ENCODE measurements at regions not wholly inside any gene's neighbourhood (a gene's known extent, or its start where the extent isn't known, plus 50 kb on each side); places are given as distances from the start of the nearest gene placed in this dataset.

- H3K9me3 ChIP-seq (replicated peaks; ENCODE audit: control insufficient read depth, insufficient read depth, low read length) = peaks cover 1% of the 10 kb centered on the region
- intact Hi-C loops (cut with micrococcal nuclease) = no loop called here
- TF ChIP-seq JUN (IDR thresholded peaks at IDR 0.05; ENCODE audit: borderline replicate concordance, insufficient read depth, insufficient read length, low read depth) (no peak), CTCF (IDR thresholded peaks at IDR 0.05; ENCODE audit: extremely low read depth in 1 of 2, insufficient read depth in 1 of 2, low read depth in 1 of 2, low read length in 2 of 2) (no peak), EZH2 (IDR thresholded peaks at IDR 0.05; ENCODE audit: borderline replicate concordance, low read depth, low read length, severe bottlenecking) (no peak), MAX (IDR thresholded peaks at IDR 0.05; ENCODE audit: insufficient read depth, insufficient read length) (no peak), POLR2AphosphoS5 (IDR thresholded peaks at IDR 0.05; ENCODE audit: insufficient read depth, low read depth, low read length) (no peak), MYC (IDR thresholded peaks at IDR 0.05; ENCODE audit: low read depth, low read length) (no peak), FOS (IDR thresholded peaks at IDR 0.05; ENCODE audit: borderline replicate concordance, insufficient read depth, low read length) (no peak), GATA2 (IDR thresholded peaks at IDR 0.05; ENCODE audit: insufficient read depth, insufficient read length, low read depth, low read length) (no peak), POLR2A (IDR thresholded peaks at IDR 0.05; ENCODE audit: low read depth, low read length) (no peak)
- H3K27me3 ChIP-seq (ENCODE audit: control insufficient read depth in 2 of 2, insufficient read depth in 2 of 2, low read length in 2 of 2) = no peaks in the 10 kb centered on the region
- no peak overlapping the region for H3K4me3 ChIP-seq (replicated peaks in 1 of 3; ENCODE audit: insufficient read depth in 1 of 3, low read depth in 1 of 3, low read length in 3 of 3)
- no peak overlapping the region for H3K9ac ChIP-seq (replicated peaks; ENCODE audit: extremely low read depth, insufficient read depth, low read length)
- H3K9me1 ChIP-seq (replicated peaks; ENCODE audit: control insufficient read depth, extremely low read depth, insufficient read depth, low read length) = no peaks in the 10 kb centered on the region
- H3K4me1 ChIP-seq (ENCODE audit: control insufficient read depth, extremely low read depth, insufficient read depth, low read length) = no peaks in the 10 kb centered on the region
- no peaks in the 10 kb centered on the region for H3K36me3 ChIP-seq (ENCODE audit: control insufficient read depth in 2 of 2, extremely low read depth in 1 of 2, insufficient read depth in 2 of 2, low read length in 2 of 2)
- POLR2A ChIA-PET = no interaction called here
- BruUV-seq (replicated peaks) = no TSS peak
- dilution Hi-C loops (cut with MboI; ENCODE audit: extremely low pct_ligation_motif_present, low sequenced_read_pairs) = no loop called here
- no peaks in the 10 kb centered on the region for H3K79me2 ChIP-seq (ENCODE audit: control insufficient read depth, insufficient read depth, low read length)
- no peak overlapping the region for H3K4me2 ChIP-seq (ENCODE audit: insufficient read depth, low read length)
- no peak overlapping the region for H3K27ac ChIP-seq (ENCODE audit: insufficient read depth, low read depth, low read length)
- no peaks in the 10 kb centered on the region for H4K20me1 ChIP-seq (replicated peaks; ENCODE audit: control insufficient read depth, extremely low read depth, insufficient read depth, low read length)
- FAIRE-seq = no peak
- no peak overlapping the region for H2AFZ ChIP-seq (ENCODE audit: low read depth, low read length)
- CTCF ChIA-PET = no interaction called here
- no peak for DNase-seq (ENCODE audit: low read depth, low spot score)
Measured at GRCh38 chr2:128691526-128691925, 372.9 kb upstream of the HS6ST1 start.
